GM12878 (cell line): ENCODE measurements at regions not wholly inside any gene's neighbourhood (a gene's known extent, or its start where the extent isn't known, plus 50 kb on each side); places are given as distances from the start of the nearest gene placed in this dataset.

Experiments
- ATAC-seq: fragments of 200-7000 bp; cut with Tn5 transposase; 3 replicates; pipeline ENCODE4 v1.9.1; 2020; ENCODE audit warnings: mild to moderate bottlenecking, moderate library complexity
- BruUV-seq: library from RNA; stranded (reverse); fragments of 400-500 nt; replicated peaks from 2 replicates; lab custom pipeline; 2021; lab: Mats Ljungman, UMichigan
- CTCF ChIA-PET: fragments of 300-600 bp; sonication (Branson Sonifier 250); formaldehyde crosslinking; extraction: SDS; loops from one replicate; lab custom pipeline; 2021; ENCODE audit warnings: inconsistent platforms; lab: Yijun Ruan, JAX
- POLR2A ChIA-PET: fragments of 350-600 bp; formaldehyde crosslinking; extraction: SDS; loops from one replicate; lab custom pipeline; 2021; ENCODE audit warnings: inconsistent platforms; lab: Charles Lee
- RAD21 ChIA-PET: fragments of 300-600 bp; sonication (Branson Sonifier 250); formaldehyde crosslinking; loops from one replicate; lab custom pipeline; 2023; ENCODE audit warnings: antibody characterized with exemption; ENCODE audit not compliant: unreplicated experiment; lab: Charles Lee
- SMC1A ChIA-PET: fragments of 300-600 bp; sonication (Branson Sonifier 250); formaldehyde crosslinking; loops from one replicate; lab custom pipeline; 2023; ENCODE audit not compliant: unreplicated experiment, uncharacterized antibody; lab: Charles Lee
- DNase-seq: peaks from one replicate; pipeline ENCODE4 v3.0.0-alpha.2; 2011; ENCODE audit warnings: low read depth, low spot score
- FAIRE-seq: peaks from 3 replicates; lab custom pipeline; 2011; peaks lifted over from hg19 to GRCh38; lab: Jason Lieb, UNC
- H2AFZ ChIP-seq: 2 replicates; pipeline ENCODE4 v1.6.0; 2011; ENCODE audit warnings: low read depth, low read length, control low read depth; ENCODE audit not compliant: control insufficient read depth
- H3K27ac ChIP-seq: 2 replicates; pipeline ENCODE4 v1.5.1; 2011; ENCODE audit warnings: control low read depth; ENCODE audit not compliant: control insufficient read depth, insufficient read depth
- H3K27me3 ChIP-seq, 2 experiments: replicated peaks in 1 of 2; 2 replicates each; pipeline versions ENCODE4 v1.6.0 to v1.6.1; 2011; ENCODE audit warnings: low read length in 1 of 2; ENCODE audit not compliant: control insufficient read depth in 2 of 2, insufficient read depth in 2 of 2
- H3K36me3 ChIP-seq, 2 experiments: 2 replicates each; pipeline ENCODE4 v1.5.1; 2011; ENCODE audit warnings: low read length in 1 of 2; ENCODE audit not compliant: control insufficient read depth in 2 of 2, insufficient read depth in 2 of 2
- H3K4me1 ChIP-seq: 2 replicates; pipeline ENCODE4 v1.6.1; 2011; ENCODE audit warnings: mild to moderate bottlenecking, low read length, moderate library complexity, mixed read lengths; ENCODE audit not compliant: control insufficient read depth, insufficient read depth
- H3K4me2 ChIP-seq: 2 replicates; pipeline ENCODE4 v1.6.0; 2011; ENCODE audit warnings: control low read depth; ENCODE audit not compliant: control insufficient read depth, insufficient read depth
- H3K4me3 ChIP-seq: fragments of 200-600 bp; sonication (generic); 2 replicates; pipeline ENCODE4 v1.5.1; 2016
- H3K79me2 ChIP-seq: 2 replicates; pipeline ENCODE4 v1.6.0; 2011; ENCODE audit warnings: low read length; ENCODE audit not compliant: control insufficient read depth, insufficient read depth
- H3K9ac ChIP-seq: 2 replicates; pipeline ENCODE4 v1.8.0; 2011; ENCODE audit warnings: low read length, control low read depth, mixed read lengths; ENCODE audit not compliant: control insufficient read depth, insufficient read depth
- H3K9me3 ChIP-seq: replicated peaks from 3 replicates; pipeline ENCODE4 v1.5.1; 2011; ENCODE audit warnings: mild to moderate bottlenecking, low read length; ENCODE audit not compliant: control insufficient read depth, insufficient read depth
- H4K20me1 ChIP-seq: 2 replicates; pipeline ENCODE4 v1.6.0; 2011; ENCODE audit not compliant: control insufficient read depth, insufficient read depth
- CBFB ChIP-seq: IDR thresholded peaks from 2 replicates; pipeline ENCODE4 v1.6.1; 2016; ENCODE audit warnings: antibody characterized with exemption, low read depth
- CREB1 ChIP-seq: IDR thresholded peaks from 2 replicates; pipeline ENCODE4 v1.6.1; 2012; ENCODE audit warnings: low read depth, mild to moderate bottlenecking, inconsistent platforms
- KLF5 ChIP-seq: fragments of 450-650 bp; IDR thresholded peaks from 2 replicates; pipeline ENCODE4 v1.6.1; 2014; ENCODE audit warnings: mild to moderate bottlenecking; ENCODE audit not compliant: partially characterized antibody
- MTA2 ChIP-seq: fragments of 450-650 bp; IDR thresholded peaks from 2 replicates; pipeline ENCODE4 v1.6.1; 2016; ENCODE audit warnings: low read depth, mild to moderate bottlenecking, moderate library complexity
- POLR2AphosphoS2 ChIP-seq: IDR thresholded peaks from 2 replicates; pipeline ENCODE4 v1.6.1; 2011; ENCODE audit warnings: low read depth, mild to moderate bottlenecking, low read length, improper control_type of control experiment, moderate library complexity
- RELA ChIP-seq: fragments of 450-650 bp; IDR thresholded peaks from 2 replicates; pipeline ENCODE4 v1.8.0; 2014; ENCODE audit warnings: borderline replicate concordance; ENCODE audit not compliant: partially characterized antibody
- WGBS: methylation state at CpG from one replicate; pipeline ENCODE4 v1.1.6; 2016; ENCODE audit warnings: low lambda C conversion rate; ENCODE audit not compliant: insufficient replicate concordance, insufficient coverage; ENCODE audit errors: missing lambda C conversion rate; 5-methylcytosine and 5-hydroxymethylcytosine counted together
- in situ Hi-C: fragments of 300-500 bp; cut with MboI; formaldehyde crosslinking; loops from 9 replicates; pipeline ENCODE4 v1.14.3; 2018; ENCODE audit warnings: mixed read lengths
- intact Hi-C: fragments of 100-400 bp; cut with micrococcal nuclease; formaldehyde crosslinking; loops from one replicate; pipeline ENCODE4 v1.14.2; 2022; ENCODE audit not compliant: unreplicated experiment
- TF ChIP-seq, protein P1 (sequence below): fragments of 450-650 bp; conservative IDR thresholded peaks from 2 replicates; pipeline ENCODE4 v1.6.1; 2017; ENCODE audit warnings: mild to moderate bottlenecking, moderate library complexity
- TF ChIP-seq, protein P2 (sequence below): fragments of 450-650 bp; IDR thresholded peaks from 2 replicates; pipeline ENCODE4 v1.6.1; 2018; ENCODE audit warnings: mild to moderate bottlenecking, low read depth, moderate library complexity; ENCODE audit not compliant: partially characterized antibody
- TF ChIP-seq, protein P3 (sequence below): fragments of 450-650 bp; IDR thresholded peaks from 2 replicates; pipeline ENCODE4 v1.6.1; 2017; ENCODE audit warnings: mild to moderate bottlenecking, low read depth, inconsistent platforms; ENCODE audit not compliant: poor library complexity, severe bottlenecking
- TF ChIP-seq, protein P4 (sequence below): fragments of 450-650 bp; IDR thresholded peaks from 2 replicates; pipeline ENCODE4 v1.6.1; 2018; ENCODE audit warnings: borderline replicate concordance, mild to moderate bottlenecking; ENCODE audit not compliant: partially characterized antibody

DNA sequence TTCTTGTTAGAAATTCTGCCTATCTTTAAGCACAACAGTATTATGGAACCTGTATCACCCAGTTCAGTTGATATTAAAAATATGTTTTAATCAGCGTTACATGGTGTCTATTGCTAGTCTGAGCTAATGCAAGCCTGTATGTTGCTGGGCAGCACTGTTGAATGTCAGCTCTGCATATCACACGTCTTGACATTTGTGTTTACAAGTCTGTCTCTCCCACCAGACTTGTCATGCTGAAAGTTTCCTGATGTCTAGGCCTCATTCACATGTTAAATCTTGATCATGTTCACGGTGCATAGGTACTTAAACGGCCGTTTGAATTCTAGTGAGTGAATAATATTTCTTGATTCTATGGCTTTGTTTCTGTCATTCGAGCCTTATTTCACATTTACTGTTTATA lies 385.0 kb downstream of the SOCS6 start:
- Histone ChIP-seq H3K9ac (no peak overlapping the region), H3K4me2 (no peak overlapping the region), H3K36me3 (no peaks in the 10 kb centered on the region), H3K4me3 (no peak overlapping the region), H3K27ac (no peak overlapping the region), H3K9me3 (no peaks in the 10 kb centered on the region; the same call in 2 of the 3 replicates), H4K20me1 (no peaks in the 10 kb centered on the region), H2AFZ (no peak overlapping the region), H3K27me3 (no peaks in the 10 kb centered on the region), H3K79me2 (no peaks in the 10 kb centered on the region), H3K4me1 (no peaks in the 10 kb centered on the region)
- BruUV-seq, result no TSS peak
- WGBS, result under 1% methylated on average over 6 of the region's 6 CpGs
- SMC1A ChIA-PET, result no interaction called here
- FAIRE-seq (no peak), DNase-seq (no peak), ATAC-seq (no peak)
- CTCF ChIA-PET, result no interaction called here
- in situ Hi-C loops (no loop called here), intact Hi-C loops (no loop called here)
- POLR2A ChIA-PET, result no interaction called here
- RAD21 ChIA-PET, result no interaction called here
- TF ChIP-seq RELA (no peak), MTA2 (no peak), CBFB (no peak), KLF5 (no peak), CREB1 (no peak), POLR2AphosphoS2 (no peak)
- TF ChIP-seq, protein P1, sequence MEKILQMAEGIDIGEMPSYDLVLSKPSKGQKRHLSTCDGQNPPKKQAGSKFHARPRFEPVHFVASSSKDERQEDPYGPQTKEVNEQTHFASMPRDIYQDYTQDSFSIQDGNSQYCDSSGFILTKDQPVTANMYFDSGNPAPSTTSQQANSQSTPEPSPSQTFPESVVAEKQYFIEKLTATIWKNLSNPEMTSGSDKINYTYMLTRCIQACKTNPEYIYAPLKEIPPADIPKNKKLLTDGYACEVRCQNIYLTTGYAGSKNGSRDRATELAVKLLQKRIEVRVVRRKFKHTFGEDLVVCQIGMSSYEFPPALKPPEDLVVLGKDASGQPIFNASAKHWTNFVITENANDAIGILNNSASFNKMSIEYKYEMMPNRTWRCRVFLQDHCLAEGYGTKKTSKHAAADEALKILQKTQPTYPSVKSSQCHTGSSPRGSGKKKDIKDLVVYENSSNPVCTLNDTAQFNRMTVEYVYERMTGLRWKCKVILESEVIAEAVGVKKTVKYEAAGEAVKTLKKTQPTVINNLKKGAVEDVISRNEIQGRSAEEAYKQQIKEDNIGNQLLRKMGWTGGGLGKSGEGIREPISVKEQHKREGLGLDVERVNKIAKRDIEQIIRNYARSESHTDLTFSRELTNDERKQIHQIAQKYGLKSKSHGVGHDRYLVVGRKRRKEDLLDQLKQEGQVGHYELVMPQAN, result no peak
- TF ChIP-seq, protein P2, sequence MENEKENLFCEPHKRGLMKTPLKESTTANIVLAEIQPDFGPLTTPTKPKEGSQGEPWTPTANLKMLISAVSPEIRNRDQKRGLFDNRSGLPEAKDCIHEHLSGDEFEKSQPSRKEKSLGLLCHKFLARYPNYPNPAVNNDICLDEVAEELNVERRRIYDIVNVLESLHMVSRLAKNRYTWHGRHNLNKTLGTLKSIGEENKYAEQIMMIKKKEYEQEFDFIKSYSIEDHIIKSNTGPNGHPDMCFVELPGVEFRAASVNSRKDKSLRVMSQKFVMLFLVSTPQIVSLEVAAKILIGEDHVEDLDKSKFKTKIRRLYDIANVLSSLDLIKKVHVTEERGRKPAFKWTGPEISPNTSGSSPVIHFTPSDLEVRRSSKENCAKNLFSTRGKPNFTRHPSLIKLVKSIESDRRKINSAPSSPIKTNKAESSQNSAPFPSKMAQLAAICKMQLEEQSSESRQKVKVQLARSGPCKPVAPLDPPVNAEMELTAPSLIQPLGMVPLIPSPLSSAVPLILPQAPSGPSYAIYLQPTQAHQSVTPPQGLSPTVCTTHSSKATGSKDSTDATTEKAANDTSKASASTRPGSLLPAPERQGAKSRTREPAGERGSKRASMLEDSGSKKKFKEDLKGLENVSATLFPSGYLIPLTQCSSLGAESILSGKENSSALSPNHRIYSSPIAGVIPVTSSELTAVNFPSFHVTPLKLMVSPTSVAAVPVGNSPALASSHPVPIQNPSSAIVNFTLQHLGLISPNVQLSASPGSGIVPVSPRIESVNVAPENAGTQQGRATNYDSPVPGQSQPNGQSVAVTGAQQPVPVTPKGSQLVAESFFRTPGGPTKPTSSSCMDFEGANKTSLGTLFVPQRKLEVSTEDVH, result no peak
- TF ChIP-seq, protein P3, sequence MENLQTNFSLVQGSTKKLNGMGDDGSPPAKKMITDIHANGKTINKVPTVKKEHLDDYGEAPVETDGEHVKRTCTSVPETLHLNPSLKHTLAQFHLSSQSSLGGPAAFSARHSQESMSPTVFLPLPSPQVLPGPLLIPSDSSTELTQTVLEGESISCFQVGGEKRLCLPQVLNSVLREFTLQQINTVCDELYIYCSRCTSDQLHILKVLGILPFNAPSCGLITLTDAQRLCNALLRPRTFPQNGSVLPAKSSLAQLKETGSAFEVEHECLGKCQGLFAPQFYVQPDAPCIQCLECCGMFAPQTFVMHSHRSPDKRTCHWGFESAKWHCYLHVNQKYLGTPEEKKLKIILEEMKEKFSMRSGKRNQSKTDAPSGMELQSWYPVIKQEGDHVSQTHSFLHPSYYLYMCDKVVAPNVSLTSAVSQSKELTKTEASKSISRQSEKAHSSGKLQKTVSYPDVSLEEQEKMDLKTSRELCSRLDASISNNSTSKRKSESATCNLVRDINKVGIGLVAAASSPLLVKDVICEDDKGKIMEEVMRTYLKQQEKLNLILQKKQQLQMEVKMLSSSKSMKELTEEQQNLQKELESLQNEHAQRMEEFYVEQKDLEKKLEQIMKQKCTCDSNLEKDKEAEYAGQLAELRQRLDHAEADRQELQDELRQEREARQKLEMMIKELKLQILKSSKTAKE, result no peak
- TF ChIP-seq, protein P4, sequence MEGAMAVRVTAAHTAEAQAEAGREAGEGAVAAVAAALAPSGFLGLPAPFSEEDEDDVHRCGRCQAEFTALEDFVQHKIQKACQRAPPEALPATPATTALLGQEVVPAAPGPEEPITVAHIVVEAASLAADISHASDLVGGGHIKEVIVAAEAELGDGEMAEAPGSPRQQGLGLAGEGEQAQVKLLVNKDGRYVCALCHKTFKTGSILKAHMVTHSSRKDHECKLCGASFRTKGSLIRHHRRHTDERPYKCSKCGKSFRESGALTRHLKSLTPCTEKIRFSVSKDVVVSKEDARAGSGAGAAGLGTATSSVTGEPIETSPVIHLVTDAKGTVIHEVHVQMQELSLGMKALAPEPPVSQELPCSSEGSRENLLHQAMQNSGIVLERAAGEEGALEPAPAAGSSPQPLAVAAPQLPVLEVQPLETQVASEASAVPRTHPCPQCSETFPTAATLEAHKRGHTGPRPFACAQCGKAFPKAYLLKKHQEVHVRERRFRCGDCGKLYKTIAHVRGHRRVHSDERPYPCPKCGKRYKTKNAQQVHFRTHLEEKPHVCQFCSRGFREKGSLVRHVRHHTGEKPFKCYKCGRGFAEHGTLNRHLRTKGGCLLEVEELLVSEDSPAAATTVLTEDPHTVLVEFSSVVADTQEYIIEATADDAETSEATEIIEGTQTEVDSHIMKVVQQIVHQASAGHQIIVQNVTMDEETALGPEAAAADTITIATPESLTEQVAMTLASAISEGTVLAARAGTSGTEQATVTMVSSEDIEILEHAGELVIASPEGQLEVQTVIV, result no peak
